GM12878 (cell line): ENCODE measurements at regions not wholly inside any gene's neighbourhood (a gene's known extent, or its start where the extent isn't known, plus 50 kb on each side); places are given as distances from the start of the nearest gene placed in this dataset.
"Not testable (repeated sequence)": the region's sequence is repeated elsewhere in the genome, so short reads cannot be mapped to it uniquely, and the experiment has no call there.

Experiments
- BCL11A ChIP-seq: IDR thresholded peaks from 2 replicates; pipeline ENCODE4 v1.6.1; 2011; ENCODE audit warnings: low read depth, low read length
- MTA3 ChIP-seq: IDR thresholded peaks from 2 replicates; pipeline ENCODE4 v1.6.1; 2012; ENCODE audit warnings: low read length, inconsistent platforms, borderline replicate concordance
- USF2 ChIP-seq: IDR thresholded peaks from 2 replicates; pipeline ENCODE4 v1.6.1; 2011; ENCODE audit warnings: low read depth, low read length, improper control_type of control experiment, borderline replicate concordance

DNA sequence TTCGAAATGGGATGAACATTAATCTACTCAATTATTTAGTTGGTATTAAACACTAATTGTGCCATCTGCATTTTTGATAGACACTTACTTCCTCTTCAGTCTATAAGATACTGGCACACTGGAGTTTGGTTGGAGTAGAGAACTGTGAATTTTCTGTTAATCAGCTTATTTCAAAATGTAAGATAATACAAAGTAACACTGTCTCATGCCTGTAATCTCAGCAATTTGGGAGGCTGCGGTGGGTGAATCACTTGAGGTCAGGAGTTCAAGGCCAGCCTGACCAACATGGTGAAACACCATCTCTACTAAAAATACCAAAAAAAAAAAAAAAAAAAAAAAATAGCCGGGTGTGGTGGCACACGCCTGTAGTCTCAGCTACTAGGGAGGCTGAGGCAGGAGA lies 440.2 kb upstream of the NUDT12 start:
- not testable (repeated sequence) for TF ChIP-seq MTA3, BCL11A, USF2
